ENCODE measurements at regions not wholly inside any gene's neighbourhood (a gene's known extent, or its start where the extent isn't known, plus 50 kb on each side); places are given as distances from the start of the nearest gene placed in this dataset.

DNA sequence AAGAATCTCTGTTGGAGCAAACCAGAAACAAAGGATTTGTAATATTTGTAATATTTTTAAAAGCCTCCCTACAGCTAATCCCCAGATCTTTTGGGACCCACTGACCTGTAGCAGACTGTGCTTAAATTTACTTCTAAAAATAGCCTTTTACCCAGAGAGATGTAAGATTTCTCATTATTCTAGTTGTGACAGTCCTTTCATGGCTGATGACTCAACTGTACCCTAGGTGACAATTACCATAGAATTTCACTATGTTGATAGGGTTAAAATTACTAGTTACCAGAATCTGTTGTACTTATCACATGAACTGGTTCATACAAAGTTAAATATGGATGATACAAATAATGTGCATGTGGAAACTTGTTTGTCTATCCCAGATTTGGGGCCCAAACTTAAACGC lies 543.9 kb upstream of the SEMA6A start:
- TF ChIP-seq, protein P1, sequence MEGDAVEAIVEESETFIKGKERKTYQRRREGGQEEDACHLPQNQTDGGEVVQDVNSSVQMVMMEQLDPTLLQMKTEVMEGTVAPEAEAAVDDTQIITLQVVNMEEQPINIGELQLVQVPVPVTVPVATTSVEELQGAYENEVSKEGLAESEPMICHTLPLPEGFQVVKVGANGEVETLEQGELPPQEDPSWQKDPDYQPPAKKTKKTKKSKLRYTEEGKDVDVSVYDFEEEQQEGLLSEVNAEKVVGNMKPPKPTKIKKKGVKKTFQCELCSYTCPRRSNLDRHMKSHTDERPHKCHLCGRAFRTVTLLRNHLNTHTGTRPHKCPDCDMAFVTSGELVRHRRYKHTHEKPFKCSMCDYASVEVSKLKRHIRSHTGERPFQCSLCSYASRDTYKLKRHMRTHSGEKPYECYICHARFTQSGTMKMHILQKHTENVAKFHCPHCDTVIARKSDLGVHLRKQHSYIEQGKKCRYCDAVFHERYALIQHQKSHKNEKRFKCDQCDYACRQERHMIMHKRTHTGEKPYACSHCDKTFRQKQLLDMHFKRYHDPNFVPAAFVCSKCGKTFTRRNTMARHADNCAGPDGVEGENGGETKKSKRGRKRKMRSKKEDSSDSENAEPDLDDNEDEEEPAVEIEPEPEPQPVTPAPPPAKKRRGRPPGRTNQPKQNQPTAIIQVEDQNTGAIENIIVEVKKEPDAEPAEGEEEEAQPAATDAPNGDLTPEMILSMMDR (IDR thresholded peaks at IDR 0.05): no peak
- TF ChIP-seq EP300 (IDR thresholded peaks at IDR 0.05) (no peak), POLR2A (IDR thresholded peaks at IDR 0.05) (no peak)
